ENCODE measurements at regions not wholly inside any gene's neighbourhood (a gene's known extent, or its start where the extent isn't known, plus 50 kb on each side); places are given as distances from the start of the nearest gene placed in this dataset.
"Not testable (repeated sequence)": the region's sequence is repeated elsewhere in the genome, so short reads cannot be mapped to it uniquely, and the experiment has no call there.

DNA sequence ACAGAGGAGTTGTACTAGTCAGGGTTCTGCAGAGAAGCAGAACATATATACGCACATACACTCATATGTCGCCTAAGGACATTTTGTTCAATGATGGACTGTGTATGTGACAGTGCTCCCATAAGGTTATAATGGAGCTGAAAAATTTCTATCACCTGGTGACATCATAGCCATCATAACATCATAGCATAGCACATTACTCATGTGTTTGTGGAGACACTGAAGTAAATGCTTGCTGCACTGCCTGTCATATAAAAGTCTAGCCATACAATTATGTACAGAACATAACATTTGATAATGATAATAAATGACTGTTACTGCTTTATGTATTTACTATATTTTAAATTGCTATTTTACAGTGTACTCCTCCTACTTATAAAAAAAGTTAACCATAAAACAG lies 83.1 kb downstream of the TSN start:
- H3K4me3 ChIP-seq, result no peak overlapping the region
- H3K27me3 ChIP-seq (replicated peaks), result peaks cover 24% of the 10 kb centered on the region
- no peaks in the 10 kb centered on the region for H3K4me1 ChIP-seq (replicated peaks)
- H3K27ac ChIP-seq, result no peak overlapping the region
- no peaks in the 10 kb centered on the region for H3K9me3 ChIP-seq (replicated peaks)
- no peaks in the 10 kb centered on the region for H3K36me3 ChIP-seq
- no peak for DNase-seq (ENCODE audit: low read depth in 1 of 2, low spot score in 2 of 2)

DNA sequence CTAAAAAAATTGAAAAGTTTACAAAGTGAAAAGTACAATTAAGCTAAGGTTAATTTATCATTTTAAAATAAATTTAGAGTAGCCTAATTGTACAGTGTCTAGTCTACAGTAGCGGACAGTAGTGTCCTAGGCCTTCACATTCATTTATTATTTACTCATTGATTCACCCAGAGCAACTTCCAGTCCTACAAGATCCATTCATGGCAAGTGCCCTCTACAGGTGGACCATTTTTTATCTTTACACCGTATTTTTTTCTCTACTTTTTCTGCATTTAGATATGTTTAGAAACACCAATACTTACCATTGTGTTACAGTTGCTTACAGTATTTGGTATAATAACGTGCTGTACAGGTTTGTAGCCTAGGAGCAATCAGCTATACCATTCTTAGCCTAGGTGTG lies 84.1 kb downstream of the TSN start:
- peaks cover 18% of the 10 kb centered on the region for H3K27me3 ChIP-seq (replicated peaks)
- H3K4me1 ChIP-seq (replicated peaks), result no peaks in the 10 kb centered on the region
- no peak for DNase-seq (ENCODE audit: low read depth in 1 of 2, low spot score in 2 of 2)
- no peaks in the 10 kb centered on the region for H3K36me3 ChIP-seq
- H3K4me3 ChIP-seq, result no peak overlapping the region
- H3K27ac ChIP-seq, result no peak overlapping the region
- H3K9me3 ChIP-seq (replicated peaks), result no peaks in the 10 kb centered on the region

DNA sequence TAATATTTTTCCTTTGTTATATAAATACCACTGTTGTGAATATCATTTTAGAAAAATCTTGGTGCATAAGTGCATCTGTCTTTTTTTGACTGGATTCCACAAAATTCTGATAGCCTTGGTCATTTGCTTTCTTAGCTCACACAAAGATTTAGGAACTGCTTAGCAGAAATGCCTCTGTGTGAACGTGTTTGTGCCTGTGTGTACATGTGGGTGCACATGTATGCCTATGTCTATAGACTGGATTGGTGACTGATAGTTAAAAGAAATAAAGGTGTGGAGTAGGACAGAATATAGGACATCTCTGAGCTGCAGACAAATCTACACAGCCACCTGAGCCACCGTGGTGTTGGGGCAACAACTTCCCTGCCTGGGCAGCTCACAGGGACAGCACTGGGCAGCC lies 93.8 kb downstream of the TSN start:
- no peak for DNase-seq (ENCODE audit: low read depth in 1 of 2, low spot score in 2 of 2)
- Histone ChIP-seq H3K4me1 (replicated peaks) (no peaks in the 10 kb centered on the region), H3K4me3 (no peak overlapping the region), H3K27ac (no peak overlapping the region), H3K36me3 (no peaks in the 10 kb centered on the region), H3K9me3 (replicated peaks) (no peaks in the 10 kb centered on the region), H3K27me3 (replicated peaks) (peaks cover 17% of the 10 kb centered on the region)

DNA sequence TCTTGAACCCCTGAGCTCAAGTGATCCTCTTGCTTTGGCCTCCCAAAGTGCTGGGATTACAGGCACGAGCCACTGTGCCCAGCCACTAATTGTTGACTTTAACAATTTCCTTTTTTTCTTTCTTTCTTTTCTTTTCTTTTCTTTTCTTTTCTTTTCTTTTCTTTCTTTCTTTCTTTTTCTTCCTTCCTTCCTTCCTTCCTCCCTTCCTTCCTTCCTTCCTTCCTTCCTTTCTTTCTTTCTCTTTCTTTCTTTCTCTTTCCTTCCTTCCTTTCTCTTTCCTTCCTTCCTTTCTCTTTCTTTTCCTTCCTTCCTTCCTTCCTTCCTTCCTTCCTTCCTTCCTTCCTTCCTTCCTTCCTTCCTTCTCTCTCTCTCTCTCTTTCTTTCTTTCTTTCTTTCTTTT lies 97.7 kb downstream of the TSN start:
- H3K9me3 ChIP-seq (replicated peaks); H3K27ac ChIP-seq; H3K4me1 ChIP-seq (replicated peaks); DNase-seq (ENCODE audit: low read depth in 1 of 2, low spot score in 2 of 2); H3K36me3 ChIP-seq; H3K4me3 ChIP-seq: not testable (repeated sequence)
- H3K27me3 ChIP-seq (replicated peaks), result peaks cover 13% of the 10 kb centered on the region

- Histone ChIP-seq H3K27ac (no peak overlapping the region), H3K9me3 (replicated peaks) (no peaks in the 10 kb centered on the region), H3K36me3 (no peaks in the 10 kb centered on the region), H3K4me1 (replicated peaks) (no peaks in the 10 kb centered on the region), H3K4me3 (no peak overlapping the region), H3K27me3 (replicated peaks) (peaks cover 11% of the 10 kb centered on the region)
- DNase-seq (ENCODE audit: low read depth in 1 of 2, low spot score in 2 of 2), result no peak
Observed at GRCh38 chr2:121855510-121855909, 100.1 kb downstream of the TSN start.

DNA sequence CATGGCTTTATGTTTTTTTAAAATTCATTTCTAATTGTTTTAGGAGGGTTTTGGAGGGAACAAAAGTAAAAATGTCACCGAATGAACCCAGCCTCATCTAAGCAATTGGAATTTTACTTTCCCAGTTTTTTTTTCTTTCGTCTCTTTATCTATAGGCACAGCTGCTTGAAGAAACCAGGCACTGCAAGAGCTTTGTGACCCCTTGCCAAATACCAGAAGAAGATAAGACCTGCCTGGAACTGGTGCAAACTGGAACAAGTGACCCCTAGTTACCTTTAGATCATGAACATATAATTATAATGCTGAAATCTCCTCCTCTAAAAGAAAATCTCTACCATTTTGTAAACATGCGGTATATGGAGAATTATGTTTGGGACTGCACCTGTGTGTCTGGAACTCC lies 100.9 kb downstream of the TSN start:
- H3K27ac ChIP-seq, result no peak overlapping the region

DNA sequence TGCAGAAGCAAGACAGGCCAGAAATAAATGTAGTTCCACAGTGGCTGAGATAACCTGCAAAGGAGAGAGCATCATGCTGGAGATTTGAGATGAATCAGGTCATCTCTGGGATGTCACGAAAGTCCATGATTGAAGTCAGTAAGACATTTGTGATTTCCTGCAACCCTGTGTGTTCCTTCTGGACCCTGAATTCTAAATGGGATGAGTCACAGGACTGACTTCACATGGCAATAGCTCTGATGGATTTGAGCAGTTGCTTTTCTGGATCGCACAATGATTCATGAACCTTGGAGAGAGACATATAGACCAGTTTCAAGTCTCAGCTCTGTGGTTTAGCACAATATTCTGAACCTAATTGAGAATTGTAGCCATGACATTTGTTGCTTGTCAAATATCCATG lies 102.9 kb downstream of the TSN start:
- Histone ChIP-seq H3K4me3 (no peak overlapping the region), H3K9me3 (replicated peaks) (no peaks in the 10 kb centered on the region), H3K27me3 (replicated peaks) (no peaks in the 10 kb centered on the region), H3K27ac (no peak overlapping the region), H3K4me1 (replicated peaks) (no peaks in the 10 kb centered on the region), H3K36me3 (no peaks in the 10 kb centered on the region)
- DNase-seq (ENCODE audit: low read depth in 1 of 2, low spot score in 2 of 2), result no peak

More for the DNA sequence above, 100.9 kb downstream of the TSN start:
- Histone ChIP-seq H3K27me3 (replicated peaks) (peaks cover 6% of the 10 kb centered on the region; the same call in 1 of the 2 replicates), H3K4me3 (no peak overlapping the region), H3K9me3 (replicated peaks) (no peaks in the 10 kb centered on the region), H3K36me3 (no peaks in the 10 kb centered on the region), H3K4me1 (replicated peaks) (no peaks in the 10 kb centered on the region)
- no peak for DNase-seq (ENCODE audit: low read depth in 1 of 2, low spot score in 2 of 2)

GRCh38 chr2:121858847-121859246 lies 103.4 kb downstream of the TSN start:
- H3K27me3 ChIP-seq (replicated peaks), result no peaks in the 10 kb centered on the region
- no peaks in the 10 kb centered on the region for H3K4me1 ChIP-seq (replicated peaks)
- DNase-seq (ENCODE audit: low read depth in 1 of 2, low spot score in 2 of 2), result no peak
- no peak overlapping the region for H3K27ac ChIP-seq
- H3K4me3 ChIP-seq, result no peak overlapping the region
- no peaks in the 10 kb centered on the region for H3K36me3 ChIP-seq
- H3K9me3 ChIP-seq (replicated peaks), result no peaks in the 10 kb centered on the region

- H3K27ac ChIP-seq, result no peak overlapping the region
- no peaks in the 10 kb centered on the region for H3K9me3 ChIP-seq (replicated peaks)
- no peaks in the 10 kb centered on the region for H3K4me1 ChIP-seq (replicated peaks)
- no peaks in the 10 kb centered on the region for H3K27me3 ChIP-seq (replicated peaks)
- H3K4me3 ChIP-seq, result no peak overlapping the region
- DNase-seq (ENCODE audit: low read depth in 1 of 2, low spot score in 2 of 2), result no peak
- no peaks in the 10 kb centered on the region for H3K36me3 ChIP-seq
Observed at GRCh38 chr2:121860033-121860757, 104.7 kb downstream of the TSN start.

GRCh38 chr2:121860758-121861227 lies 105.3 kb downstream of the TSN start:
- Histone ChIP-seq H3K9me3 (replicated peaks) (no peaks in the 10 kb centered on the region), H3K27ac (no peak overlapping the region), H3K4me3 (no peak overlapping the region), H3K4me1 (replicated peaks) (no peaks in the 10 kb centered on the region), H3K27me3 (replicated peaks) (no peaks in the 10 kb centered on the region), H3K36me3 (no peaks in the 10 kb centered on the region)
- no peak for DNase-seq (ENCODE audit: low read depth in 1 of 2, low spot score in 2 of 2)

DNA sequence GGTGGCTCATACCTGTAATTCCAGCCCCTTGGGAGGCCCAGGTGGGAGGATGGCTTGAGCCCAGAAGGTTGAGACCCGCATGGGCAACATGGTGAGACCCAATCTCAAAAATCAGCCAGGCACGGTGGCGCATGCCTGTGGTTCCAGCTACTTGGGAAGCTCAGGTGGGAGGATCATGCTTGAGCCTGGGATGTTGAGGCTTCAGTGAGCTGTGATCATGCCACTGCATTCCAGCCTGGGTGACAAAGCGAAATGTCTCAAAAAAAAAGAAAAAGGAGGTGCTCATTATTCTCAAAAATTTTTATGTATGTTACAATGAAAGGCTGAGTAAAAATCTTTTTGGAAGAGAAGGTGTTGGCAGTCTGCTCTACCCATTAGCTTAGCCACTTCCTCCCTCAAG lies 106.8 kb downstream of the TSN start:
- no peak for DNase-seq (ENCODE audit: low read depth in 1 of 2, low spot score in 2 of 2)
- H3K36me3 ChIP-seq, result no peaks in the 10 kb centered on the region
- H3K27ac ChIP-seq, result no peak overlapping the region
- H3K9me3 ChIP-seq (replicated peaks), result no peaks in the 10 kb centered on the region
- H3K4me1 ChIP-seq (replicated peaks), result no peaks in the 10 kb centered on the region
- H3K27me3 ChIP-seq (replicated peaks), result no peaks in the 10 kb centered on the region
- no peak overlapping the region for H3K4me3 ChIP-seq

- H3K27me3 ChIP-seq (replicated peaks), result no peaks in the 10 kb centered on the region
- no peak overlapping the region for H3K27ac ChIP-seq
- DNase-seq (ENCODE audit: low read depth in 1 of 2, low spot score in 2 of 2), result no peak
- H3K9me3 ChIP-seq (replicated peaks), result no peaks in the 10 kb centered on the region
- no peaks in the 10 kb centered on the region for H3K36me3 ChIP-seq
- H3K4me1 ChIP-seq (replicated peaks), result no peaks in the 10 kb centered on the region
- H3K4me3 ChIP-seq, result no peak overlapping the region
Observed at GRCh38 chr2:121865914-121866313, 110.5 kb downstream of the TSN start.

DNA sequence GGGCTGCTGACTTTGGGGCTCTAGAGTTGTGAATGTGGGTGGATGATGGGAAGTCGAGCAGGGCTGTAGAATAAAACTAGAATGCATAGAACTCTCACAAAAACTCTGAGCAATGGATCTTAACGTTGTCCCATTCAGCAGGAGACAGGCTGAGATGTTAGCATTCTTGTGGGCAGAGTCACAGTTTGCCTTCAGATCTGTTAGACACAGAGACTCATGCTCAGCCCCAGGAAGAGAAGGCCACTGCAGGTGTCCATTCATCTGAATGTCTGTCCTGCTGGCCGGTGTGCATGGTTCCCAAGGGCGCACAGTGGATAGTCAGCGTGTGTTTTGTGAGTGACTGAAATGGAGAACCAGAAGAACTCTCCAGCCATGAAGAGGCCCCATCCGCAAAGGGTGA lies 111.3 kb downstream of the TSN start:
- DNase-seq (ENCODE audit: low read depth in 1 of 2, low spot score in 2 of 2), result no peak
- no peaks in the 10 kb centered on the region for H3K4me1 ChIP-seq (replicated peaks)
- no peaks in the 10 kb centered on the region for H3K27me3 ChIP-seq (replicated peaks)
- H3K27ac ChIP-seq, result no peak overlapping the region
- H3K36me3 ChIP-seq, result no peaks in the 10 kb centered on the region
- H3K4me3 ChIP-seq, result no peak overlapping the region
- no peaks in the 10 kb centered on the region for H3K9me3 ChIP-seq (replicated peaks)

DNA sequence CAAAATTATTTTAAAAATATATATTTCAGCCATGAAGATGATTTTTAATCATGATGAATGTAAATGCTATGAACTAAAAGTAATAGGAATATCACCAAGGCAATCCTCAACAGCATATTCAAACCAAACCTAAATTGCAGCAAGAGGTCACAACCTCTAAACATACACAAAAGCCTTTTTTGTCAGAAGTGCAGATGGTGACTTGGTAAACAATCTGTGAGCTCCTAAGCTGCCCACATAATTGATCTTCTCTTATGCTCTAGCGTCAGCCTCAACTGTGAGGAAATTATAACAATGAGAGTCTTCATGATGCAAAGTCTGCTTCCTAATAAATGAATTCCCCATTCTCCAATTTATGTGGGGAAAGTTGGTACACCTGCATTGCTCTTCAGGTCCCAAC lies 113.2 kb downstream of the TSN start:
- Histone ChIP-seq H3K27me3 (replicated peaks) (no peaks in the 10 kb centered on the region), H3K9me3 (replicated peaks) (no peaks in the 10 kb centered on the region), H3K4me3 (no peak overlapping the region), H3K4me1 (replicated peaks) (no peaks in the 10 kb centered on the region), H3K36me3 (no peaks in the 10 kb centered on the region), H3K27ac (no peak overlapping the region)
- no peak for DNase-seq (ENCODE audit: low read depth in 1 of 2, low spot score in 2 of 2)

GRCh38 chr2:121869363-121869762 lies 113.9 kb downstream of the TSN start:
- Histone ChIP-seq H3K27ac (no peak overlapping the region), H3K4me3 (no peak overlapping the region), H3K27me3 (replicated peaks) (no peaks in the 10 kb centered on the region), H3K4me1 (replicated peaks) (no peaks in the 10 kb centered on the region), H3K9me3 (replicated peaks) (no peaks in the 10 kb centered on the region), H3K36me3 (no peaks in the 10 kb centered on the region)
- no peak for DNase-seq (ENCODE audit: low read depth in 1 of 2, low spot score in 2 of 2)

Data from SJSA1 (cell line).